OCI-LY7 (cell line): ENCODE measurements at regions not wholly inside any gene's neighbourhood (a gene's known extent, or its start where the extent isn't known, plus 50 kb on each side); places are given as distances from the start of the nearest gene placed in this dataset.

ENCODE experiments used
- BruUV-seq: library from RNA; stranded (reverse); fragments of 400-500 nt; replicated peaks from 2 replicates; lab custom pipeline; 2021; lab: Mats Ljungman, UMichigan
- CTCF ChIA-PET: fragments of 300-600 bp; sonication (Branson Sonifier 250); formaldehyde crosslinking; loops from one replicate; lab custom pipeline; 2022; ENCODE audit warnings: antibody characterized with exemption; ENCODE audit not compliant: unreplicated experiment; lab: Charles Lee
- POLR2A ChIA-PET: fragments of 300-600 bp; sonication (Branson Sonifier 250); formaldehyde crosslinking; loops from one replicate; lab custom pipeline; 2022; ENCODE audit warnings: antibody characterized with exemption; lab: Charles Lee
- DNase-seq: peaks from one replicate; pipeline ENCODE4 v3.0.0-alpha.2; 2015; ENCODE audit warnings: low spot score
- H2AFZ ChIP-seq: fragments of 200-600 bp; sonication (generic), shearing (Covaris generic); 2 replicates; pipeline ENCODE4 v1.6.1; 2014; ENCODE audit warnings: mild to moderate bottlenecking, antibody characterized with exemption, low read length, moderate library complexity
- H3K27ac ChIP-seq: fragments of 200-600 bp; sonication (generic); 2 replicates; pipeline ENCODE4 v1.5.1; 2014; ENCODE audit warnings: mixed run types, low read depth, mild to moderate bottlenecking, moderate library complexity, low read length, inconsistent platforms; ENCODE audit not compliant: poor library complexity, severe bottlenecking
- H3K36me3 ChIP-seq: fragments of 200-600 bp; sonication (generic); 2 replicates; pipeline ENCODE4 v1.6.1; 2014; ENCODE audit warnings: mild to moderate bottlenecking, antibody characterized with exemption, low read length, moderate library complexity, mixed read lengths; ENCODE audit not compliant: insufficient read depth
- H3K4me1 ChIP-seq: fragments of 200-600 bp; sonication (generic); 2 replicates; pipeline ENCODE4 v1.5.1; 2014; ENCODE audit warnings: mild to moderate bottlenecking, low read length; ENCODE audit not compliant: insufficient read depth, poor library complexity, severe bottlenecking
- H3K4me2 ChIP-seq: fragments of 200-600 bp; sonication (generic); 2 replicates; pipeline ENCODE4 v1.6.1; 2014; ENCODE audit warnings: mild to moderate bottlenecking, low read length
- H3K4me3 ChIP-seq: fragments of 200-600 bp; sonication (generic); 2 replicates; pipeline ENCODE4 v1.5.1; 2014; ENCODE audit warnings: mild to moderate bottlenecking, low read depth, low read length; ENCODE audit not compliant: poor library complexity, severe bottlenecking
- H3K79me2 ChIP-seq: fragments of 200-600 bp; sonication (generic); 2 replicates; pipeline ENCODE4 v1.6.1; 2016; ENCODE audit warnings: low read depth, mild to moderate bottlenecking, low read length, moderate library complexity, mixed read lengths; ENCODE audit not compliant: insufficient read depth
- H3K9me2 ChIP-seq: fragments of 200-600 bp; sonication (generic); 2 replicates; pipeline ENCODE4 v1.6.1; 2016; ENCODE audit warnings: mild to moderate bottlenecking, low read length, mixed read lengths; ENCODE audit not compliant: insufficient read depth
- H3K9me3 ChIP-seq: fragments of 200-600 bp; sonication (generic); 2 replicates; pipeline ENCODE4 v1.6.1; 2014; ENCODE audit warnings: mild to moderate bottlenecking, mixed run types, low read length, mixed read lengths
- H4K20me1 ChIP-seq: fragments of 200-600 bp; sonication (generic); 2 replicates; pipeline ENCODE4 v1.6.1; 2014; ENCODE audit warnings: mild to moderate bottlenecking, antibody characterized with exemption, low read length, moderate library complexity, mixed read lengths; ENCODE audit not compliant: insufficient read depth
- CTCF ChIP-seq: fragments of 200-600 bp; sonication (generic); conservative IDR thresholded peaks from 2 replicates; pipeline ENCODE4 v1.5.1; 2014; ENCODE audit warnings: mild to moderate bottlenecking, antibody characterized with exemption, low read length, moderate library complexity, mixed read lengths
- EZH2phosphoT487 ChIP-seq: fragments of 200-600 bp; sonication (generic); IDR thresholded peaks from 2 replicates; pipeline ENCODE4 v1.6.1; 2018; ENCODE audit warnings: low read depth, borderline replicate concordance, mild to moderate bottlenecking, mixed run types, antibody characterized with exemption, low read length, moderate library complexity, mixed read lengths
- intact Hi-C: fragments of 100-400 bp; cut with micrococcal nuclease; formaldehyde crosslinking; loops from one replicate; pipeline ENCODE4 v1.10.0; 2022; ENCODE audit not compliant: unreplicated experiment

- TF ChIP-seq CTCF = no peak
- TF ChIP-seq EZH2phosphoT487 = no peak
- Histone ChIP-seq H4K20me1 (no peaks in the 10 kb centered on the region), H3K79me2 (no peaks in the 10 kb centered on the region), H3K27ac (no peak overlapping the region), H2AFZ (no peak overlapping the region), H3K4me1 (no peaks in the 10 kb centered on the region), H3K4me2 (no peak overlapping the region), H3K4me3 (no peak overlapping the region), H3K9me2 (no peaks in the 10 kb centered on the region), H3K36me3 (no peaks in the 10 kb centered on the region), H3K9me3 (no peaks in the 10 kb centered on the region)
- CTCF ChIA-PET = no interaction called here
- intact Hi-C loops = no loop called here
- no peak for DNase-seq
- POLR2A ChIA-PET = no interaction called here
- no TSS peak for BruUV-seq
Measured at GRCh38 chrX:116239944-116240840, 69.6 kb downstream of the AGTR2 start.

- H3K36me3 ChIP-seq = no peaks in the 10 kb centered on the region
- no peak overlapping the region for H3K4me2 ChIP-seq
- H3K4me1 ChIP-seq = no peaks in the 10 kb centered on the region
- no TSS peak for BruUV-seq
- H3K79me2 ChIP-seq = no peaks in the 10 kb centered on the region
- H3K27ac ChIP-seq = no peak overlapping the region
- no peaks in the 10 kb centered on the region for H3K9me2 ChIP-seq
- H4K20me1 ChIP-seq = no peaks in the 10 kb centered on the region
- H3K9me3 ChIP-seq = no peaks in the 10 kb centered on the region
- ChIA-PET CTCF (no interaction called here), POLR2A (no interaction called here)
- DNase-seq = no peak
- H3K4me3 ChIP-seq = no peak overlapping the region
- no peak overlapping the region for H2AFZ ChIP-seq
- intact Hi-C loops = no loop called here
- TF ChIP-seq CTCF = no peak
Measured at GRCh38 chrX:116241001-116241400, 70.5 kb downstream of the AGTR2 start.

GRCh38 chrX:116243039-116243438, 72.5 kb downstream of the AGTR2 start:
- no peak overlapping the region for H3K4me3 ChIP-seq
- H3K27ac ChIP-seq = no peak overlapping the region
- intact Hi-C loops = no loop called here
- no peaks in the 10 kb centered on the region for H3K36me3 ChIP-seq
- H3K79me2 ChIP-seq = no peaks in the 10 kb centered on the region
- ChIA-PET POLR2A (no interaction called here), CTCF (no interaction called here)
- H3K4me1 ChIP-seq = no peaks in the 10 kb centered on the region
- H4K20me1 ChIP-seq = no peaks in the 10 kb centered on the region
- no TSS peak for BruUV-seq
- H2AFZ ChIP-seq = no peak overlapping the region
- H3K9me2 ChIP-seq = no peaks in the 10 kb centered on the region
- DNase-seq = no peak
- no peak overlapping the region for H3K4me2 ChIP-seq
- no peak for TF ChIP-seq EZH2phosphoT487
- TF ChIP-seq CTCF = no peak
- no peaks in the 10 kb centered on the region for H3K9me3 ChIP-seq
